Fibroblast of lung (primary cell): ENCODE measurements at regions not wholly inside any gene's neighbourhood (a gene's known extent, or its start where the extent isn't known, plus 50 kb on each side); places are given as distances from the start of the nearest gene placed in this dataset.

Source experiments
- DNase-seq, 2 donors: peaks; one replicate each; pipeline versions ENCODE4 v3.0.0 to v3.0.0-alpha.2; 2010; ENCODE audit warnings: low read depth in 2 of 2
- H2AFZ ChIP-seq: 2 replicates; pipeline ENCODE4 v1.5.1; 2012; ENCODE audit warnings: low read length, control low read depth, inconsistent platforms
- H3K27ac ChIP-seq: 2 replicates; pipeline ENCODE4 v1.5.1; 2011; ENCODE audit warnings: low read length, control low read depth; ENCODE audit not compliant: insufficient read depth
- H3K27me3 ChIP-seq: 2 replicates; pipeline ENCODE4 v1.5.1; 2011; ENCODE audit warnings: mild to moderate bottlenecking, low read length; ENCODE audit not compliant: control insufficient read depth, insufficient read depth
- H3K36me3 ChIP-seq: 2 replicates; pipeline ENCODE4 v1.5.1; 2011; ENCODE audit warnings: low read length; ENCODE audit not compliant: control insufficient read depth, insufficient read depth
- H3K4me1 ChIP-seq: 2 replicates; pipeline ENCODE4 v1.5.1; 2011; ENCODE audit warnings: low read length; ENCODE audit not compliant: control insufficient read depth, insufficient read depth; ENCODE audit errors: extremely low read depth
- H3K4me2 ChIP-seq: 2 replicates; pipeline ENCODE4 v1.5.1; 2011; ENCODE audit warnings: low read length, control low read depth; ENCODE audit not compliant: insufficient read depth; ENCODE audit errors: extremely low read depth
- H3K4me3 ChIP-seq, 4 experiments: fragments of 200-600 bp in 1 of 4; sonication (generic) in 1 of 4; replicated peaks in 1 of 4; 2 replicates each; pipeline ENCODE4 v1.5.1; 2011 to 2016; ENCODE audit warnings: low read length in 4 of 4, low read depth in 3 of 4, mild to moderate bottlenecking in 3 of 4, control low read depth in 2 of 4, inconsistent platforms in 1 of 4, mixed read lengths in 1 of 4; ENCODE audit not compliant: insufficient read depth in 1 of 4; ENCODE audit errors: control extremely low read depth in 1 of 4
- H3K79me2 ChIP-seq: 2 replicates; pipeline ENCODE4 v1.5.1; 2012; ENCODE audit warnings: mild to moderate bottlenecking, low read length, inconsistent platforms; ENCODE audit not compliant: control insufficient read depth, insufficient read depth
- H3K9ac ChIP-seq: 2 replicates; pipeline ENCODE4 v1.5.1; 2011; ENCODE audit warnings: mild to moderate bottlenecking, low read length, control low read depth; ENCODE audit not compliant: insufficient read depth
- H3K9me3 ChIP-seq: 2 replicates; pipeline ENCODE4 v1.5.1; 2012; ENCODE audit warnings: low read depth, low read length; ENCODE audit not compliant: control insufficient read depth, insufficient read depth
- H4K20me1 ChIP-seq: 2 replicates; pipeline ENCODE4 v1.5.1; 2011; ENCODE audit warnings: low read length; ENCODE audit not compliant: control insufficient read depth, insufficient read depth; ENCODE audit errors: extremely low read depth
- EZH2 ChIP-seq: IDR thresholded peaks from 2 replicates; pipeline ENCODE4 v1.5.1; 2012; ENCODE audit warnings: low read length, control low read depth, mild to moderate bottlenecking; ENCODE audit errors: missing control alignments
- TF ChIP-seq, protein P1 (sequence below), 2 donors: IDR thresholded peaks in 1 of 2; conservative IDR thresholded peaks in 1 of 2; 1 replicate in 1 of 2; 2 replicates in 1 of 2; pipeline ENCODE4 v1.5.1; 2011 to 2012; ENCODE audit warnings: low read length in 2 of 2, control low read depth in 1 of 2, inconsistent platforms in 1 of 2, low read depth in 1 of 2, mild to moderate bottlenecking in 1 of 2

- H3K4me3 ChIP-seq = no peak overlapping the region
- H2AFZ ChIP-seq = peak overlapping the region; percentile 41
- DNase-seq = no peak
- no peak overlapping the region for H3K4me2 ChIP-seq
- no peaks in the 10 kb centered on the region for H3K27me3 ChIP-seq
- no peak for TF ChIP-seq EZH2
- TF ChIP-seq, protein P1, sequence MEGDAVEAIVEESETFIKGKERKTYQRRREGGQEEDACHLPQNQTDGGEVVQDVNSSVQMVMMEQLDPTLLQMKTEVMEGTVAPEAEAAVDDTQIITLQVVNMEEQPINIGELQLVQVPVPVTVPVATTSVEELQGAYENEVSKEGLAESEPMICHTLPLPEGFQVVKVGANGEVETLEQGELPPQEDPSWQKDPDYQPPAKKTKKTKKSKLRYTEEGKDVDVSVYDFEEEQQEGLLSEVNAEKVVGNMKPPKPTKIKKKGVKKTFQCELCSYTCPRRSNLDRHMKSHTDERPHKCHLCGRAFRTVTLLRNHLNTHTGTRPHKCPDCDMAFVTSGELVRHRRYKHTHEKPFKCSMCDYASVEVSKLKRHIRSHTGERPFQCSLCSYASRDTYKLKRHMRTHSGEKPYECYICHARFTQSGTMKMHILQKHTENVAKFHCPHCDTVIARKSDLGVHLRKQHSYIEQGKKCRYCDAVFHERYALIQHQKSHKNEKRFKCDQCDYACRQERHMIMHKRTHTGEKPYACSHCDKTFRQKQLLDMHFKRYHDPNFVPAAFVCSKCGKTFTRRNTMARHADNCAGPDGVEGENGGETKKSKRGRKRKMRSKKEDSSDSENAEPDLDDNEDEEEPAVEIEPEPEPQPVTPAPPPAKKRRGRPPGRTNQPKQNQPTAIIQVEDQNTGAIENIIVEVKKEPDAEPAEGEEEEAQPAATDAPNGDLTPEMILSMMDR (conservative IDR thresholded peaks at IDR 0.05 in 1 of 2, IDR thresholded peaks at IDR 0.05 in 1 of 2; ENCODE audit: low read depth in 1 of 2, low read length in 2 of 2) = no peak
- no peaks in the 10 kb centered on the region for H4K20me1 ChIP-seq
- no peak overlapping the region for H3K9ac ChIP-seq
- no peak overlapping the region for H3K27ac ChIP-seq
- no peaks in the 10 kb centered on the region for H3K79me2 ChIP-seq
- no peaks in the 10 kb centered on the region for H3K4me1 ChIP-seq
- no peaks in the 10 kb centered on the region for H3K9me3 ChIP-seq
- no peaks in the 10 kb centered on the region for H3K36me3 ChIP-seq
Measured at GRCh38 chr21:28624626-28625025, 368.1 kb downstream of the LTN1 start.

- Histone ChIP-seq H4K20me1 (no peaks in the 10 kb centered on the region), H3K9ac (no peak overlapping the region), H3K4me1 (no peaks in the 10 kb centered on the region), H3K36me3 (no peaks in the 10 kb centered on the region), H3K79me2 (no peaks in the 10 kb centered on the region), H3K27me3 (no peaks in the 10 kb centered on the region), H3K4me2 (no peak overlapping the region), H3K4me3 (no peak overlapping the region), H3K27ac (no peak overlapping the region), H2AFZ (no peak overlapping the region), H3K9me3 (no peaks in the 10 kb centered on the region)
- TF ChIP-seq EZH2 = no peak
- TF ChIP-seq, protein P1 (conservative IDR thresholded peaks at IDR 0.05 in 1 of 2, IDR thresholded peaks at IDR 0.05 in 1 of 2; ENCODE audit: low read depth in 1 of 2, low read length in 2 of 2) = no peak
- no peak for DNase-seq
Measured at GRCh38 chr21:28617300-28617699, 375.4 kb downstream of the LTN1 start.

DNA sequence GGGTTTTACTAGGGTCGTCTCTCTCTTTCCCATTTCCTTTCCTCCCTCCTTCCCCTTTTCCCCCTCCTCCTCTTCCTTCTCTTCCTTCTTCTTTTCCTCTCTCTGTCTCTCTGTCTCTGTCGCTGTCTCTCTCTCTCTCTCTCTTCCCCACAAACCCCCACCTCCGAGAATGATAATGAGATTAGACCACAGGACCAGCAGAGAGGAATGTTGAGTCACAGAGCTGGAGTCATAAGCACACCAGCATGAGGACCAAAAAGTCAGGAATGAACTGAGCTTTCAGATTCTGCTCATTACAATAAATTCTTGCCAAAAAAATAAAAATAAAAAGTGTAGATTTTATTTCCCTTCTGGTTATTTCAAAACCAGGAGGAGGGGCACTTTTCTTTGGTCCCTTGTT, 377.4 kb downstream of the LTN1 start:
- Histone ChIP-seq H3K4me3 (no peak overlapping the region), H3K27ac (no peak overlapping the region), H3K9ac (no peak overlapping the region)

More for the DNA sequence above, 377.4 kb downstream of the LTN1 start:
- no peaks in the 10 kb centered on the region for H4K20me1 ChIP-seq
- H3K36me3 ChIP-seq = no peaks in the 10 kb centered on the region
- H3K4me1 ChIP-seq = no peaks in the 10 kb centered on the region
- no peak overlapping the region for H3K4me2 ChIP-seq
- no peaks in the 10 kb centered on the region for H3K79me2 ChIP-seq
- TF ChIP-seq, protein P1 (conservative IDR thresholded peaks at IDR 0.05 in 1 of 2, IDR thresholded peaks at IDR 0.05 in 1 of 2; ENCODE audit: low read depth in 1 of 2, low read length in 2 of 2) = no peak
- TF ChIP-seq EZH2 = no peak
- H2AFZ ChIP-seq = no peak overlapping the region
- H3K27me3 ChIP-seq = no peaks in the 10 kb centered on the region
- DNase-seq = peak; percentile 25 to 91
- H3K9me3 ChIP-seq = no peaks in the 10 kb centered on the region
